Fibroblast of skin of left biceps (primary cell): ENCODE measurements at regions not wholly inside any gene's neighbourhood (a gene's known extent, or its start where the extent isn't known, plus 50 kb on each side); places are given as distances from the start of the nearest gene placed in this dataset.

ENCODE experiments used
- DNase-seq, 2 experiments: peaks; one replicate each; pipeline ENCODE4 v3.0.0-alpha.2; 2013; ENCODE audit warnings: low read depth in 2 of 2

DNA sequence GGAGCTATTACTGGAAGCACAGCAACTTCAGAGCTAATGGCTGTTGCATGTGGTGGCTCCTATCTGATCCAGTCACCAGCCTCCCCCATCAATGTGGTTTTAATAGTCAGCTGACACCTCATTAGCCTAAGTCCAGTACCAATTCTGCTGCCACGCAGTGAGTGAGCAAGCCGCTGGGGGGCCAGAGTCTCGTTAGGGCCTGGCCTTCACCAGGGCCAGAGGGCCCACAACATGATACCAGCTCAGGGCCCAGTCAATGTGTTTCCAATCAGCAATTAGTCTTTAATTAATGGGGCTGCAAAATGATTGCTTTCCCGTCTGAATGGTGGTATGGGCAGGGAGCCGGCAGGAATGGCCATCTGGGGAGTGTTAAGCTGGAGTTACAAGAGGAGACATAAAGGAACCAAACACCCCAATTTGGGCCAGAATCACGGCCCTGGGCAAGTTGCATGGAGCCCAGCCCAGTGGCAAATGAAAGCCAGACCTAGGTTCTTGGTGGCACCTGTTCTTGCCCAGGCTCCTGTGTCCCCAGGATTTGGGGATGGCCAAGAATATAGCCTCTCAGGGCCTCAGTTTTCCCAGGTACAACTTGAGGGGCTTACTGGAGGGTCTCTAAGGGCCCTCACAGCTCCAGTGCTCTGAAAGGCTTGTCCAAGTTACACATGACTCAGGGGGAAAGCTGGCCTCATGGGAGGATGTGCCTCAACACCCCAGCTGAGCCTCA is 119.2 kb downstream of the EFNB1 start:
- DNase-seq: no peak

- no peak for DNase-seq
Observed at GRCh38 chrX:68945603-68946228, 116.9 kb downstream of the EFNB1 start.

DNA sequence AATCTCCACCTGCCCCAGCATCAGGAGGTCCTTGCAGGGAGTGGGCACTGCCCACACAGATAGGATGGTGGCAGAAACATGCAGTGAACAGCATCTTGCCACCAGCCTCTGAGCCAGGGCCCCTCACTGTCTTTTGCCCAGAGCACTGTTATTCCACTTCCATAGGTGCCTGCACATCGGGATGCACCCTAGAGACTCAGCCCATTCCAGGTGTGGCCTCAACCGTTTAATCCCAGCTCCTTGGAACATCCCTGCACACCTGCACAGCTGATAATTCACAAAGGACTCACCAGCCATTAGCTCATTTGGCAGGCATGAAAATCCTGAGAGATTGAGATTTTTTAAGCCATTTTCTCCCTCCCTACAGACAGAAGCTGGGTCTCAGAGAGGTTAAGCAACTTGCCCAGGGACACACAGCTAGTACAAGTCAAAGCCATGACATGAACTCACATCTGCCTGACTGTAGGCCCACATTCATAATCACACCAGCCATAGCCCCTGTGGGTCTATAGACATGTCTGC is 116.3 kb downstream of the EFNB1 start:
- no peak for DNase-seq

DNA sequence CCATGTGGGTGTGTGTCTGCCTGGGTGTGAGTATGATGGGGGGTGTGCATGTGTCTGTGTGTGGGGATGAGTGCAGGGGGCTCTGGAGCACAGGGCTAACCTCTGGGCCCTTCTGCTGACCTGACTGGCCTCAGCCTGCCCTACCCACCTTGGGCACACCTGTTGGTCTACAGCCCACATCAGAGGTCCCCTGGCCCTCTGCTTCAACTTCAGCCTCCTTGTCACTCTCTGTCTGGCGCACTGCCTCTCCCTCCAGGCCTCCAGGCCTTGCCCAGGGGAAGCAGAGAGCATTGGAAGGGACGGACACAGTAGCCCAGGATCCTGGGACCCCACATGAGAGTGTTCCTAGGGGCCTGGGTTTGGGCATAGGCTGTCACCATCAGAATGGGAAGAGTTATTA is 115.4 kb downstream of the EFNB1 start:
- DNase-seq: no peak

- no peak for DNase-seq
Observed at GRCh38 chrX:68942840-68943239, 114.0 kb downstream of the EFNB1 start.

DNA sequence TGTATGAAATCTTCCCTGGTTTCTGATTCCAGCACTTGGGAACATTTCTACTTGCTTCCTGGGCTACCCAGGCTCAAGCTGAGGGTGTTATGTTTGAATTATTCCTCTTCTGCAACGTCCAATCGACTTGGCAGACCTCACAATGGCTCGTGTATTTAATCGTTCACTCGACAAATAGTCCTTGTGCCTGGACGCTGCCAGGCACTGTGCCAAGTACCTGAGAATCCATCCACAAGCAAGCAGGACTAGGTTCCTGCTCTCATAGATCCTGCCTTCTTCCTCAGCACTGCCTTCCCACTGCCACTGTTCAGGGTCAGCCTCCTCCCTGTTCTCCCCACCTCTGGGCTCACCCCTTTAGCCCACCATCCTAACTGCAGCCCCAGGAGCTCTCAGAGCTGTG is 113.3 kb downstream of the EFNB1 start:
- DNase-seq: no peak

GRCh38 chrX:68941385-68941952 is 112.6 kb downstream of the EFNB1 start:
- DNase-seq: no peak

- no peak for DNase-seq
Observed at GRCh38 chrX:68940601-68941000, 111.8 kb downstream of the EFNB1 start.

GRCh38 chrX:68939868-68940267 is 111.0 kb downstream of the EFNB1 start:
- DNase-seq: no peak

DNA sequence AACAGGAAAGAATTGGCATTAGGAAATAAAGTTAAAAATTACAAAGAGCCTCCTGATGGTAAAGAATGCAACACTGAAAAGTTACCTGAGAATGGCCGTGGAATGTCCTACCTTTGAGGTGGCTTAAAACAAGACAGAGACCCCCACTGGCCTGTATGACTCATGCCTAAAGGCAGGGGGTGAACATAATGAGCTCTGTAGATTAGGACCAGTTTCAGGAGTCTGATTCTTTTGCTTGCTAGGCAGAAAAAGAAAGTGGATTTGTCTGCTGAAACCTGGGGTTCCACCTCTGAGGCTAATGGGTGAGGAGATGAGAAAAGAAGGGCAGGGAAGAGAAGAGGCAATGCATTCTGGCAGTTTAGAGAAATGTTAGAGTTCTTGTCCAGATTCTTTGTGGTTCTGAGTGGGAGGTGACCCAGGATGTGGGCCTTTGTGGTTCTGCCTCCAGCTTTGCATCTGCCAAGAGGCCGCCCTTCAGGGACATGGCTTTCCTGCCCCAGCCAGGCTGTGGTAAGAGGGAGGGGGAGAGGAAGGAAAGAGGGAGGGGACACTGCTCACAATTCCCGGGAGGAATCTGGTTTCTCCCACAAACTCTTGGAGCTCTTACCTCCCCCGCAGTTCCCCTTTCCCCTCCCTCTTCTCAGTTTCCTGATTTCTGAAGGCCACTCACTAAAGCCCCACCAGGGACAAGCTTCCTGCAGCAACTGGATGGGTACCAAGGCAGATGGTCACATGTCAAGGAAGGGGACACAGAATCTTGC is 109.6 kb downstream of the EFNB1 start:
- DNase-seq: peak in 1 of 2 experiments; percentile 29

DNA sequence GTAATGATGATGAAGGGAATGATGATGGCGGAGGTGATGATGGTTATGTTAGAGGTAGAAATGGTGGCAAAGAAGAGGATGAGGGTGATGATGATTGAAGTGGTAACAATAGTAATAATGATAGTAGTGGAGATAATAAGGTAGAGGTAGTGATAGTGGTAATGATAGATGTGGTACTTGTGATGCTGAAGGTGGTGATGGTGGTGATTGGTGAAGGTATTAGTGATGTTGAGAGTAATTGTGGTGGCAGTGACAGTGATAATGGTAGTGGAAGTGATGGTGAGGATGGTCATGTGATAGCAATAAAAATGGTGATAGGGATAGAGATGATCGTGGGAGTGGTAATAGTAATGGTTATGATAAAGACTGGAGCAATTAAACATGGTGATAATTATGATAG is 108.8 kb downstream of the EFNB1 start:
- DNase-seq: no peak

- DNase-seq: peak in 1 of 2 experiments; percentile 43
Observed at GRCh38 chrX:68936608-68937007, 107.8 kb downstream of the EFNB1 start.

- DNase-seq: no peak
Observed at GRCh38 chrX:68936126-68936525, 107.3 kb downstream of the EFNB1 start.

GRCh38 chrX:68935362-68935761 is 106.5 kb downstream of the EFNB1 start:
- no peak for DNase-seq

DNA sequence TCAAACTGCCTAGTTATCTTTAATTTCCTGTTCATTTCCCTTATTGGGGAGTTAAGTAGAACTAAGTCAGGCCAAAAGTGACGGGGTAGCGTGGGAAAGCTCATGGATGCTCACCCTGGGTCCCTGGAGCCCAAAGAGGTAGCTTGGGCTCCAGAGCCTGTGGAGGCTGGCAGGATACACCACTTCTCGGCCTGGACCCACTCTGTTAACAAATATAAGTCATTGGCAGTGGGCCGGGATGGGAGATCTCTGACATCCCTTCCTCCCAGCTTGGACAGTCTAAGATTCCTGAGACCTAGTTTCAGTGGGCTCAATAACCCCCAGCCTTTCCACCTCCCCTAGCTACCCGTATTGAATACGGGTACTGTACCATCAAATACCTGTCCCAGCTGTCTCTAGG is 106.1 kb downstream of the EFNB1 start:
- no peak for DNase-seq

DNA sequence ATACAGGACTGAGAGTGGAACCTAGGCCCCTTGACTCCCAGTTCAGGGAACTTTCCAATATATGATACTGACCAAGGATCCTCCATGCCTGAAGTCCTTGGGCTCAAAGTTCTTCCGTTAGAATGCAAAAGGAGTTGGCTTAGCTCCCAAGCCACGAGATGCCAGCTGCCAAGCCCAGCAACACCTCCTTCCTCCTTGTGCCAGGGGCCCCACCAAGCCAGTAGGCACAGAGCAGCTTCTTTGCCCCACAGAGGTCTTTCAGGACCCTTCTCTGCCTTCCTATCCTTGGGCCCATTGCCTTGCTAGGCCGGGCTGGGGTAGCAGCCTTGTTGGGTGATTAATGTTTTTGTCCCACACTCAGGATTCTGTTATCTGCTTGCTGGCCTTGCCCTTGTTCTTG is 105.6 kb downstream of the EFNB1 start:
- DNase-seq: no peak

- no peak for DNase-seq
Observed at GRCh38 chrX:68932611-68933010, 103.8 kb downstream of the EFNB1 start.

- no peak for DNase-seq
Observed at GRCh38 chrX:68931345-68931744, 102.5 kb downstream of the EFNB1 start.

GRCh38 chrX:68930542-68931317 is 101.9 kb downstream of the EFNB1 start:
- DNase-seq: no peak

DNA sequence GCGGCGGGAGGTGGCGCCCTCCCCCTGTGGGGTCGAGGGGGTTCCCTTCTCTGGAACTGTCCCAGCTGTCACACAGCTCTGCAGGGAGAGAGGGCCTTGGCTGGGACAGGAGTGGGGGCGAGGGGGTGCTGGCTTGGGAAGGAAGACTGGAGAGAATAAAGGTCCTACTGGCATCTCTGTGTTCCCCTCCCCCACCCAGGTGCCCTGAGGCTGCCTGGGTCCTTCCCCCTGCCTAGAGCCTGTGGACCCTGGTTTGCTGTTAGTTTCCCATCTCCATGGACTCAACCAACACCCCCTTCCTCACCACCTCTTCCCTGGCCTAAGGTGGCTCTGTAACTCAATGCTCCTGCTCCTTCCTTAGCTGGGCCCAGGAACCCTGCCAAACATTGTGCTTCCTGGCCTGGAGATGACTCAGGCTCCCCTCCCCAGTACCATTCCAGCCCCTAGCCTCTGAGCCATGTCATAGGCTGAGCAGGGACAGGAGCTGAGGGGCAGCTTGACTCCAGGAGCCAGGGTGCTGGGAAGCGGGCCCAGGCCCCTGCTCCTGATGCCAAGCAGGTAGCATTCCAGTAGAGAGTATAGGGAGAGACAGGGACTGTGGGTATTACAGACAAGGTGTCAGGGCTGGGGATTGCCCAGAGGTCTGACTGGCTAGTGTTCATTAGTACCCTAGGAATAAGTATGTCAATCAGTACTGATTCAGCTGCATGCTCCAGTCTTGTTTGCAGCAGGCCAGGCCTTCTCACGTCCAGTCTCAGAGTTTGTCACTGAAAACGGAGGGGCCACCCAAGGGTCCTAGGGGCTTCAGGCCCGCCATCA is 100.7 kb downstream of the EFNB1 start:
- DNase-seq: no peak

GRCh38 chrX:68928401-68928800 is 99.6 kb downstream of the EFNB1 start:
- DNase-seq: no peak
